ENCODE measurements at regions not wholly inside any gene's neighbourhood (a gene's known extent, or its start where the extent isn't known, plus 50 kb on each side); places are given as distances from the start of the nearest gene placed in this dataset.

DNA sequence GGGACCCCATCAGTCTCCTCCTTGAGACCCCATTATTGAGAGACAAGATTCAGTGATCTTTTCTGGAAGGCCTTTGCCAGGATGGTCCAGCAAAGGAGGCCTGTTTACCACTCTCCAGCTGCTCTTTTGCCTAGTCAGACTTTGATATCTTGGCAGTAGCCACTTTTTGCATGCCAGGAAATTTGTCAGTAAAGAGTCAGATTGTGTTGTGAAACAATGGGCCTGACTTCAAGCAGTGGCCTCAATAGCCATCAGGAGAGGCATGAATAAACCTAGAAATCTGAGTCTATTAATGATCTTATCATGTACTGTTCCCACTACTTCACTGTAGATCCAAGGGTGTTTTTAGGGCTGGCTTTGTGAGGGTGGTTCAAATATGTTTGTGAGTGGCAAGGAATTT lies 479.4 kb downstream of the JRKL start:
- ChIA-PET POLR2A (no interaction called here), CTCF (no interaction called here)
- H3K4me2 ChIP-seq (replicated peaks; ENCODE audit: low read depth, low read length, poor library complexity, severe bottlenecking) = no peak overlapping the region
- Mint-ChIP-seq H3K27ac (no peak overlapping the region), H3K9me3 (ENCODE audit: insufficient read depth) (no peaks in the 10 kb centered on the region), H3K4me3 (no peak overlapping the region), H3K27me3 (no peaks in the 10 kb centered on the region), H3K4me1 (no peaks in the 10 kb centered on the region)
- H3K4me3 ChIP-seq (ENCODE audit: control extremely low read depth in 1 of 5, extremely low read depth in 1 of 5, insufficient read depth in 1 of 5, low read depth in 2 of 5, low read length in 4 of 5) = no peak overlapping the region
- H3K9ac ChIP-seq (ENCODE audit: low read length) = no peak overlapping the region
- TF ChIP-seq, protein P1, sequence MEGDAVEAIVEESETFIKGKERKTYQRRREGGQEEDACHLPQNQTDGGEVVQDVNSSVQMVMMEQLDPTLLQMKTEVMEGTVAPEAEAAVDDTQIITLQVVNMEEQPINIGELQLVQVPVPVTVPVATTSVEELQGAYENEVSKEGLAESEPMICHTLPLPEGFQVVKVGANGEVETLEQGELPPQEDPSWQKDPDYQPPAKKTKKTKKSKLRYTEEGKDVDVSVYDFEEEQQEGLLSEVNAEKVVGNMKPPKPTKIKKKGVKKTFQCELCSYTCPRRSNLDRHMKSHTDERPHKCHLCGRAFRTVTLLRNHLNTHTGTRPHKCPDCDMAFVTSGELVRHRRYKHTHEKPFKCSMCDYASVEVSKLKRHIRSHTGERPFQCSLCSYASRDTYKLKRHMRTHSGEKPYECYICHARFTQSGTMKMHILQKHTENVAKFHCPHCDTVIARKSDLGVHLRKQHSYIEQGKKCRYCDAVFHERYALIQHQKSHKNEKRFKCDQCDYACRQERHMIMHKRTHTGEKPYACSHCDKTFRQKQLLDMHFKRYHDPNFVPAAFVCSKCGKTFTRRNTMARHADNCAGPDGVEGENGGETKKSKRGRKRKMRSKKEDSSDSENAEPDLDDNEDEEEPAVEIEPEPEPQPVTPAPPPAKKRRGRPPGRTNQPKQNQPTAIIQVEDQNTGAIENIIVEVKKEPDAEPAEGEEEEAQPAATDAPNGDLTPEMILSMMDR (IDR thresholded peaks at IDR 0.05) = no peak
- TF ChIP-seq EZH2 (IDR thresholded peaks at IDR 0.05; ENCODE audit: borderline replicate concordance, insufficient read depth, low read depth, low read length, poor library complexity, severe bottlenecking) = no peak
- H4K20me1 ChIP-seq (ENCODE audit: control insufficient read depth, insufficient read depth, low read length, poor library complexity, severe bottlenecking) = no peaks in the 10 kb centered on the region
- DNase-seq (no peak), ATAC-seq (ENCODE audit: low read depth) (no peak)
- H3K36me3 ChIP-seq (replicated peaks in 1 of 2; ENCODE audit: control extremely low read depth in 1 of 2, control insufficient read depth in 1 of 2, extremely low read depth in 1 of 2, insufficient read depth in 2 of 2, low read length in 1 of 2) = no peaks in the 10 kb centered on the region
- H2AFZ ChIP-seq (ENCODE audit: insufficient read depth, low read depth, low read length, poor library complexity, severe bottlenecking) = no peak overlapping the region
- no peaks in the 10 kb centered on the region for H3K4me1 ChIP-seq (ENCODE audit: control insufficient read depth in 2 of 2, insufficient read depth in 2 of 2, low read length in 2 of 2)
- no peaks in the 10 kb centered on the region for H3K27me3 ChIP-seq (replicated peaks in 1 of 4; ENCODE audit: control extremely low read depth in 1 of 4, control insufficient read depth in 3 of 4, insufficient read depth in 4 of 4, low read length in 3 of 4)
- H3K9me3 ChIP-seq (ENCODE audit: control extremely low read depth in 1 of 3, control insufficient read depth in 2 of 3, insufficient read depth in 1 of 3, low read length in 2 of 3) = no peaks in the 10 kb centered on the region
- no peak overlapping the region for H3K27ac ChIP-seq (ENCODE audit: low read length in 2 of 2)
- intact Hi-C loops (cut with micrococcal nuclease) = no loop called here
- H3K79me2 ChIP-seq (ENCODE audit: control insufficient read depth, insufficient read depth, low read length) = no peaks in the 10 kb centered on the region

DNA sequence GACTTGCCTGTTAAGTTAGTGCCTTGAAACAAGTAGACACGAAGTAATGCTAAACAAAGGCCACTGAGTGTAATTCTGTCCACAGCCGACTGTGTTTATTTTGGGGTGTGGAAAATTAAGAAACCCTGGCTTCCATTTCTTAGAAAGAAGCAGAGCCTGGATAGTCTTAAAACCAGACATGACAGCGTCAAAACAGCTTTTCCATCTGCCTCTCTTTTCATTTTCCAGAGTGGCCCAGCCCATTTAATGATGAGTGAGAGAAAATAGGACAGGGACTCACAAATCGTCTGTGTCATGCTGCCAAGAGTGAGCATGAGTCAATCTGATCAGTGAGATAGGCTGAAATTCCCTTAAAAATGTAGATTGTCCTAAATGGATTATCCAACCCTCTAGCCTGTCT lies 485.9 kb downstream of the JRKL start:
- no peaks in the 10 kb centered on the region for H3K27me3 ChIP-seq (replicated peaks in 1 of 4; ENCODE audit: control extremely low read depth in 1 of 4, control insufficient read depth in 3 of 4, insufficient read depth in 4 of 4, low read length in 3 of 4)
- H3K9me3 Mint-ChIP-seq (ENCODE audit: insufficient read depth) = no peaks in the 10 kb centered on the region
- ChIA-PET POLR2A (no interaction called here), CTCF (no interaction called here)
- WGBS (ENCODE audit: insufficient coverage) = 86% methylated on average over 3 of the region's 4 CpGs
- peaks cover 0 to 18% (median 0%) of the 10 kb centered on the region in 3 donors for H3K9me3 ChIP-seq (ENCODE audit: control extremely low read depth in 1 of 3, control insufficient read depth in 2 of 3, insufficient read depth in 1 of 3, low read length in 2 of 3)
- no peak overlapping the region for H3K27ac Mint-ChIP-seq
- TF ChIP-seq, protein P1 (IDR thresholded peaks at IDR 0.05) = no peak
- no peak for TF ChIP-seq EZH2 (IDR thresholded peaks at IDR 0.05; ENCODE audit: borderline replicate concordance, insufficient read depth, low read depth, low read length, poor library complexity, severe bottlenecking)
- ATAC-seq (ENCODE audit: low read depth) (no peak), DNase-seq (no peak)
- H2AFZ ChIP-seq (ENCODE audit: insufficient read depth, low read depth, low read length, poor library complexity, severe bottlenecking) = no peak overlapping the region
- H3K9ac ChIP-seq (ENCODE audit: low read length) = no peak overlapping the region
- H3K4me3 ChIP-seq (ENCODE audit: control extremely low read depth in 1 of 5, extremely low read depth in 1 of 5, insufficient read depth in 1 of 5, low read depth in 2 of 5, low read length in 4 of 5) = no peak overlapping the region
- H3K27ac ChIP-seq (ENCODE audit: low read length in 2 of 2) = no peak overlapping the region
- intact Hi-C loops (cut with micrococcal nuclease) = no loop called here
- H3K4me1 Mint-ChIP-seq = no peaks in the 10 kb centered on the region
- no peak overlapping the region for H3K4me3 Mint-ChIP-seq
- H3K36me3 ChIP-seq (replicated peaks in 1 of 2; ENCODE audit: control extremely low read depth in 1 of 2, control insufficient read depth in 1 of 2, extremely low read depth in 1 of 2, insufficient read depth in 2 of 2, low read length in 1 of 2) = no peaks in the 10 kb centered on the region
- H3K27me3 Mint-ChIP-seq = no peaks in the 10 kb centered on the region
- no peak overlapping the region for H3K4me2 ChIP-seq (replicated peaks; ENCODE audit: low read depth, low read length, poor library complexity, severe bottlenecking)
- H3K4me1 ChIP-seq (ENCODE audit: control insufficient read depth in 2 of 2, insufficient read depth in 2 of 2, low read length in 2 of 2) = no peaks in the 10 kb centered on the region
- H4K20me1 ChIP-seq (ENCODE audit: control insufficient read depth, insufficient read depth, low read length, poor library complexity, severe bottlenecking) = no peaks in the 10 kb centered on the region
- no peaks in the 10 kb centered on the region for H3K79me2 ChIP-seq (ENCODE audit: control insufficient read depth, insufficient read depth, low read length)
